HFFc6 (cell line): ENCODE measurements at regions not wholly inside any gene's neighbourhood (a gene's known extent, or its start where the extent isn't known, plus 50 kb on each side); places are given as distances from the start of the nearest gene placed in this dataset.

Experiments
- DNase-seq: peaks from one replicate; pipeline ENCODE4 v3.0.0-alpha.2; 2018
- H3K27ac Mint-ChIP-seq: 2 replicates; pipeline ENCODE4 v1.8.0; 2020; ENCODE audit warnings: mild to moderate bottlenecking, mixed read lengths
- H3K27me3 Mint-ChIP-seq: 2 replicates; pipeline ENCODE4 v1.8.0; 2021; ENCODE audit warnings: mild to moderate bottlenecking, moderate library complexity, mixed read lengths; ENCODE audit not compliant: insufficient read depth
- H3K36me3 Mint-ChIP-seq: 2 replicates; pipeline ENCODE4 v1.8.0; 2021; ENCODE audit warnings: low read depth, mixed read lengths
- H3K4me1 Mint-ChIP-seq: 2 replicates; pipeline ENCODE4 v1.8.0; 2020; ENCODE audit warnings: low read depth, mixed read lengths
- H3K4me3 Mint-ChIP-seq: 2 replicates; pipeline ENCODE4 v1.8.0; 2020; ENCODE audit warnings: mild to moderate bottlenecking, moderate library complexity, mixed read lengths
- H3K9me3 Mint-ChIP-seq: 2 replicates; pipeline ENCODE4 v1.8.0; 2020; ENCODE audit warnings: mild to moderate bottlenecking, mixed read lengths
- CTCF ChIP-seq: fragments of 200-600 bp; sonication (generic); IDR thresholded peaks from 2 replicates; pipeline ENCODE4 v1.5.0; 2021; ENCODE audit warnings: antibody characterized with exemption, mild to moderate bottlenecking

- Mint-ChIP-seq H3K4me3 (no peak overlapping the region), H3K9me3 (peaks cover 37% of the 10 kb centered on the region), H3K27me3 (peaks cover 2% of the 10 kb centered on the region; the same call in 1 of the 2 replicates), H3K27ac (no peak overlapping the region), H3K4me1 (no peaks in the 10 kb centered on the region), H3K36me3 (no peaks in the 10 kb centered on the region)
- no peak for TF ChIP-seq CTCF
- DNase-seq = no peak
Measured at GRCh38 chr9:105864248-105864898, 170.0 kb downstream of the TMEM38B start.

GRCh38 chr9:105865285-105865684, 170.9 kb downstream of the TMEM38B start:
- no peak for DNase-seq
- H3K9me3 Mint-ChIP-seq = peaks cover 31% of the 10 kb centered on the region
- H3K27me3 Mint-ChIP-seq = no peaks in the 10 kb centered on the region
- H3K4me3 Mint-ChIP-seq = no peak overlapping the region
- no peak for TF ChIP-seq CTCF
- H3K4me1 Mint-ChIP-seq = no peaks in the 10 kb centered on the region
- H3K27ac Mint-ChIP-seq = no peak overlapping the region
- no peaks in the 10 kb centered on the region for H3K36me3 Mint-ChIP-seq

DNA sequence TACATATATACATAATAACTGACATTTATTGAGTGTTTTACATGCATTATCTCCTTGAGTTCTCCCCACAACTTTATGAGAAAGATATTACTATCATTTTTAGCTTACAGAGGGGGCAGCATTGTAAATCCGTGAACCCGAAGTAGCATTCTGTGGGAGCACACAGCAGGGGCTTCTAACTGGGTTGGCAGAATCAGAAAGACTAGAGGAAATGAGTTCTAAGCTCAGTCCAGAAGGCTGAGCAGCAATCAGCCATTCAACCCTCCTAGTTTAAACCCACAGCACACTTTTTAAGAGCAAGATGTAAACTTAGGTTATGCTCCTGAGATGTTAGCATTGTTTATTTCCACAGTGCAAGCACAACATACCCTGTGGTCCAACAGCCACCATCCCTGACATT, 177.2 kb downstream of the TMEM38B start:
- H3K27ac Mint-ChIP-seq = no peak overlapping the region
- no peaks in the 10 kb centered on the region for H3K27me3 Mint-ChIP-seq
- H3K36me3 Mint-ChIP-seq = no peaks in the 10 kb centered on the region
- peaks cover 25% of the 10 kb centered on the region for H3K9me3 Mint-ChIP-seq
- no peaks in the 10 kb centered on the region for H3K4me1 Mint-ChIP-seq
- no peak for TF ChIP-seq CTCF
- H3K4me3 Mint-ChIP-seq = no peak overlapping the region
- DNase-seq = no peak

- peaks cover 27% of the 10 kb centered on the region for H3K9me3 Mint-ChIP-seq
- H3K4me1 Mint-ChIP-seq = no peaks in the 10 kb centered on the region
- H3K27me3 Mint-ChIP-seq = no peaks in the 10 kb centered on the region; the same call in 1 of the 2 replicates
- TF ChIP-seq CTCF = no peak
- DNase-seq = no peak
- no peak overlapping the region for H3K4me3 Mint-ChIP-seq
- no peaks in the 10 kb centered on the region for H3K36me3 Mint-ChIP-seq
- no peak overlapping the region for H3K27ac Mint-ChIP-seq
Measured at GRCh38 chr9:105873801-105874200, 179.5 kb downstream of the TMEM38B start.

- no peaks in the 10 kb centered on the region for H3K4me1 Mint-ChIP-seq
- no peak overlapping the region for H3K27ac Mint-ChIP-seq
- H3K27me3 Mint-ChIP-seq = no peaks in the 10 kb centered on the region; the same call in 1 of the 2 replicates
Measured at GRCh38 chr9:105877721-105878120, 183.4 kb downstream of the TMEM38B start.

More at GRCh38 chr9:105877721-105878120, 183.4 kb downstream of the TMEM38B start:
- no peak for TF ChIP-seq CTCF
- H3K4me3 Mint-ChIP-seq = no peak overlapping the region
- no peak for DNase-seq
- no peaks in the 10 kb centered on the region for H3K36me3 Mint-ChIP-seq
- H3K9me3 Mint-ChIP-seq = peaks cover 26% of the 10 kb centered on the region
